NCI-H446 treated with DMSO at 0.1 percent for 48 hours (cell line): ENCODE measurements at regions not wholly inside any gene's neighbourhood (a gene's known extent, or its start where the extent isn't known, plus 50 kb on each side); places are given as distances from the start of the nearest gene placed in this dataset.

Experiments
- DNase-seq: peaks from one replicate; lab custom pipeline; 2025; lab: John Stamatoyannopoulos, UW

DNA sequence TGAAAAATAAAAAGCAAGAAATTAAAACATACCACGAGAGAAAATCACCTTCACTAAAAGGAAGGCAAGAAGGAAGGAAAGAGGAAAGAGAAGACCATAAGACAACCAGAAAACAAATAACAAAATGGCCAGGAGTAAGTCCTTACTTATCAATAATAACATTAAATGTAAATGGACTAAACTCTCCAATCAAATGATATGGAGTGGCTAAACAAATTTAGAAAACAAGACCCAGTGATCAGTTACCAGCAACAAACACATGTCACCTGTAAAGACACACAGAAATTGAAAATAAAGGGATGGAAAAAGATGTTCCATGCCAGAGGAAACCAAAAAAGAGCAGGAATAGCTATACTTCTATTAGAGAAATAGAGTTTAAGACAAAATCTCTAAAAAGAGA, 85.0 kb upstream of the SLC38A4 start:
- DNase-seq: no peak

DNA sequence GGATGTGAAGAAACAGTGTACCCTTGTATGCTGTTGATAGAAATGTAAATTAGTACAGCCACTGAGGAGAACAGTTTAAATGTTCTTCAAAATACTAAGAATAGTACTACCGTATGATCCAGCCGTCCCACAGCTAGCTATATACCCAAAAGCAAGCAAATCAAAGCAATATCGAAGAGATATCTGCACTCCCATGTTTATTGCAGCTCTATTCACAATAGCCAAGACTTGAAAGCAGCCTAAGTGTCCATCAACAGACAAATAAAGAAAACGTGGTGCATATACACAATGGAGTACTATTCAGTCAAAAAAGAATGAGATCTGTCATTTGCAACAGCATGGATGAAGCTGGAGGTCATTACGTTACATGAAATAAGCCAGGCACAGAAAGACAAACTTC, 88.5 kb upstream of the SLC38A4 start:
- DNase-seq: no peak

DNA sequence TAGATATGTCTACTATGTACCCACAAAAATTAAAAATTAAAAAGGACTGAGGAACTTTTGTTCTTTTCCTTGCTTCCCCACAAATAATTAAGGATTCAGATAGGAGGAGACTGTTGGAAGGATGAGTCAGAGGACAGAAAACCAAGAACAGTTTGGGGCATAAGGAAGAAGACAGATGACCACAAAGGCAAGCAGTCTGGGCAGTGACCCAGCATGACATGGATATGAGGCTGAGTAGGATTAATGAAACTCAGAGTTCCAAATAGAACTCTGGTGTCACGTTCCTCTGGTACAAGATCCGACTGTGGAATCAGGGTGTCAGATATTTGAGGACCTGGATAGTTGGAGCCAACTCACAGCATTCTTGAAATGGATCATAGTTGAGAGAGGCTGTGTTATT, 89.3 kb upstream of the SLC38A4 start:
- DNase-seq: no peak

DNA sequence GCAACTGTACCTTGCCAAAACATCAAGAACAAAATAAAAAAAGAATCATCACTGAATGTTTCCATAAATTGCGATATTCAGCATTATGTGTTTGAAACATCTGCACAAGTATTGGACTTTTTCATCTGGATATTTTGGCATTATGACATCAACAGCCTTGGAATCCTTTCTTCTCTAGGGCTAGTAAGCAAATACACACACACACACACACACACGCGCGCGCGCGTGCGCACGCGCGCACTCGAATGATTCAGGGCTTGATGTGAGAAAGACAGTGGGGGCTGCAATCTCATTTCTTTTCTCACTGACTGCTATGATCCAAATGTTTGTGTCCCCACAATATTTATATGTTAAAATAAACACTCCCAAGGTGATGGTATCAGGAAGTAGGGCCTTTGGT, 90.0 kb upstream of the SLC38A4 start:
- no peak for DNase-seq

DNA sequence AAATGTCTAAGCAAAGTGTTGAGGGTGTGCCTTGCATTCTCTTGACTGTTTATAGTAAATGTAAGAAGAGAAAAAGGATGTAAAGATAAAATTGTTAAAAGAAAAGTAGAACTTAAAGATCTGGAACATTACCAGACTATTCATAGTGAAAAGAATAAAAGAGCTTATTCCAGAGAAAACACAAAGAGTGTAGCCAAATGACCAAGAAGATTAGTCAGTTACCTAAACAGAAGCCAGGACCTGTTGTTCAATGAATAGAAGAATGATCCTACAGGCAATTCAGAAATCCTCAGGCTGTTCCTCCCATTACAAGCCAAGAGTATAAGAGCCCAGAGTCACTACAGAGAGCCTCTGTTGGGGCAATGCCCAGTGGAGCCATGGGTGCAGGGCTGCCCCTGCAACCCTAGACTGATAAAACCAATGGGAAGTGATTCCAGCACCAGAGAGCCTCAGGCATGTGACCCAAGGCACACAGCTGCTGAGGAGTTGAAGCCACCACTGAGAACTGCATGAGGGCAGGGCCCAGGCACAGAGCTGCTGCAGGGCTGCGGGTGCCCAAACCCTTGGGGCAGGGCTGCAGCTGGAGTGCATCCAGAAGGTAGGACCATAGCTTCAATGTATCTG, 91.1 kb upstream of the SLC38A4 start:
- DNase-seq: no peak

DNA sequence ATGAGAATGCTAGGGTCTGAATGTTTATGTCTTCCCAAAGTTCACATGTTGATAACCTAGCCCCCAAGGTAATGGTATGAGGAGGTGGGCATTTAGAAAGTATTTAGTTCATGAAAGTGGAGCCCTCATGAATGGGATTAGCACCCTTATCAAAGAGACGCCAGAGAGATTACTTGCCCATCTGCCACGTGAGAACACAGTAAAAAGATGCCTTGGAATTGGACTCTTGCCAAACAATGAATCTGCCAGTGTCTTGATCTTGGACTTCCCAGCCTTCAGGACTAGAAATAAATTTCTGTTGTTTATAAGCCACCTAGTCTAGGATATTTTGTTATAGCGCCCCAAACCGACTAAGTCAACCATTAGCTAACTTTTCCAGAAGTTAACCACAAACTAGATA, 92.0 kb upstream of the SLC38A4 start:
- no peak for DNase-seq

DNA sequence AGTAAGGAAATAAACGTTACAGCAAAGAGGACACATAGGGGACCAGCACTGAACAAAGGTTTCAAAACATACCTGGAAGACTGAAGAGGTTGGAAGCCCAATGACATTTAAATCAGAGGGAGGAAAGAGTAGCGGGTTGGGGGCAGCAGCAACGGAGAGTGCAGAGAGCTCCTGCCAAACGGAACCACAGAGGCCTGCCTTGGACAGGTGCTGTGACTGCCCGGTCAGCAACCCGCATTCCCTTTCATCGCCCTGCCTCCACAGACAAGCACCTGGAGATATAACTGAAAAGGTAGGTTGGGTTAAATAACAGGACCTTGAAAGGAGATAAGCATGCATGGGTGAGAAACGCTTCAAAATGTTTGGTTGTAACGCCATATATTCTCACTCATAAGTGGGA, 92.8 kb upstream of the SLC38A4 start:
- no peak for DNase-seq

DNA sequence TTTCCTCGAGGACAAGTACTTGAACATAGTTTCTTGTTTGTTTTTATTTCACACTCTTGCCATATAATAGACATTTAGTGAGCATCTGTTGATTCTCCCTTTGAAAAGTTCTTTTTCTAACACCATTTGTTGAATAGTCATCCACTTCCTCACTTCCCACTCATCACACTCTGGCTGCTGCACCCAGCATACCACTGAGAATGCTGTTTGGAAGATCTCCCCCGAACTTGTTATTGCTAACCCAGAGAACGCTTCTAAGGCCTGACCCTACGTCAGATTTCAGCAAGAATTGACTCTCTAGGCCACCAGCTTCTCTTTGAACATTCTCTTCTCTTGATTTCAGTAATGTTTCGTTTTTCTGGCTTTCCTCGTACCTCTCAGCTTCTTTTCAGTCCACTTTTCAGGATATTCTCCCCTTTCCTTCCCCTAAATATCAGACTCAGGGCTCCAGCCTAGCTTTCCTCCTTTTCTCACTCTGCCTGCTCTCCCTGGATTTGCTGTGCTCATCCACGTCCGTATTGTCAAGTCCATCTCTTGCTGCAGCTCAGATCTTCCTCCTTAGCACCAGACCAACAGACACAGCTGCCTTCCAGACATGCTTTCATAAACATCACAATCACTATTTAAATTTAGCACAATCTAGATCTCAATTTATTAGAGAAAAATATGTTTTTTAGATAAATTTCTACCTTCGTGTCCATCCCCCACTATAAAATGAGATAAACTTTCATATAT, 94.0 kb upstream of the SLC38A4 start:
- DNase-seq: no peak

DNA sequence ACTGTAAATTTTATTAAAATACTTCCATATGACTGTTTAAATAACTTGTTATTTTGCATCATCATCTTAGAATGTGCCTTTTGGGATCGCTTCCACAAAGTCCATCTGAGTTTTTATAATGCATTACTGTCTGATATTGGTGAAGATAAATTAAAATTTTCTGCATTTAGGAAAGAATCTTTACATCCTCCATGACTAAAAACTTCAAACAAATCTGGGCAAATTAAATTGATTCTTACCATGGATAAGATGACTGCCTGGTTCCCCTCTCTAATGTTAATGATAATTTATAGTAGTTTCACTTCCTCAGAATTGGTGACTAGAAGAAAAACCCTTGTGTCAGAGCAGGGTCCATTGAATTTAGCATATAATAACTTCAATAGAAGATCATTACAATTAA, 94.7 kb upstream of the SLC38A4 start:
- DNase-seq: no peak

DNA sequence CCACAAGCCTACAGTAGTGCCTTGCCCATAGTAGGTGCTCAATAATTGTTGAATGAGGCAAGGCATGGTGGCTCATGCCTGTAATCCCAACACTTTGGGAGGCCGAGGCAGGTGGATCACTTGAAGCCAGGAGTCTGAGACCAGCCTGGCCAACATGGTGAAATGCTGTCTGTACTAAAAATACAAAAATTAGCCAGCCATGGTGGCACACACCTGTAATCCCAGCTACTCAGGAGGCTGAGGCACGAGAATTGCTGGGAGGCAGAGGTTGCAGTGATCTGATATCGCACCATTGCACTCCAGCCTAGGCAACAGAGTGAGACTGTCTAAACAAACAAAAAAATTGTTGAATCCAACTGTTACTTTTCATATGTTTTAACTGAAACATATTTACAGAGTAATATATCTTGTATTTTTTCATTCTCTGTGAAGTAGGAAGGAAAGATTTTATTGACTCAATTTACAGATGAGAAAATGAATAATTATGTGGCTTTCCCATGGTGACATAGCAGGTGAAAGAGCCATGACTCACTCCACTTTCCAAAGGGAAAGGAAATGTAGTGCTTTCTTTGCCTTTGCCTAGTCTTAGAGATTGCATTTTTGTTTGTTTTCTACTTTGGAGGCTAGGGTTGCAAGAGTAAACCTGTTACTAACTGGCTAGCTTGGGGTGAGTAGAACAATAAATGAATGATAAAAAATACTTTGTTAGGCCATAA, 95.4 kb upstream of the SLC38A4 start:
- DNase-seq: no peak

DNA sequence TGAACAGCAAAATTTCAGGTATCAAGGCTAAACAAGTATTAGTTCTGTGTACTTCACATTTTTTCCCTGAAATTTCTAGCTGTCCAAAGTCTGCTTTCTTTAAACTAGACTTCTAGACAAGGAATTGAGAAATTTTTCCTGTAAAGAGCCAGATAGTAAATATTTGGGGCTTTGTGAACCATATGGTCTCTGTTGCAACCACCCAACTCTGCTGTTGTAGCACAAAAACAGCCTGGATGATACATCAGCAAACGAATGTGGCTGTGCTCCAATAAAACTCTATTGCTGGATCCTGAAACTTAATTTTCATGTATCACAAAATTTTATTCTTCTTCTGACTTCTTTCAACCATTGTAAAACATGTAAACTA, 96.0 kb upstream of the SLC38A4 start:
- no peak for DNase-seq

DNA sequence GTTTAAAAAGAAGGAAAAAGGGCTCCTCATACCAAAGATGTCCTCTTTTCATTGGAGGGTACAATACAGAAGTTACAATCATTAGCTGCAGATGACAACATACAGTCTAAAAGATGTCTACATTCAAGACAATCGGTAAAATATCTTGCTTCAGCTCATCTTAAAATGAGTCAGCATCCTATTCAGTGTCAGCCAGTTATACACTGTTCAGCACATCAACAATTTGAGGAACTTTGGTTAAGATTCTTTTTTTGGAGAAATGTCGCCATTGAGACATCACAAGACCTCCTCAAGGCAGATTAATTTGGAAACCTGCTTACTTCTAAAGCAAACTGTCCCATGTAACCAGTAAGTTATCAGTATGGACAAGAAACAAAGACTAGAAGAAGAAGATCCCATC, 100.7 kb upstream of the SLC38A4 start:
- no peak for DNase-seq

DNA sequence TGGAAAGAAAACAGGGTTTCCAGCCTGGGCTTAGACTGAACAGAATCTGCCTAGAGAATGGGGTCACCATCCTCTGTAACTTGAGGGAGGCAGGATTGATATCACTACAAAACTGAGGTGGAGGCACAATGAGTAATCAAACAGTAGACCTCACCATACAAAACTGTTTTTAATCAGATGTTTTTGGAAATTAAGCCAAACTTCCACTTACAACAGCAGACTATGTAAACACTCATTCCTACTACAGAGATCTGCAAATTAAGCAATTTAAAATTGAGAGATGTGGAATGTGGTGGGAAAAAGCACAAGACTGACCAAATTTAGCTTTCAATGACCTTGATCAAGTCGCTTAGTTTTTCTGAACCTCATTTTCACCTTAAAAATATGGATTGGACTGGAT, 104.3 kb upstream of the SLC38A4 start:
- DNase-seq: no peak

DNA sequence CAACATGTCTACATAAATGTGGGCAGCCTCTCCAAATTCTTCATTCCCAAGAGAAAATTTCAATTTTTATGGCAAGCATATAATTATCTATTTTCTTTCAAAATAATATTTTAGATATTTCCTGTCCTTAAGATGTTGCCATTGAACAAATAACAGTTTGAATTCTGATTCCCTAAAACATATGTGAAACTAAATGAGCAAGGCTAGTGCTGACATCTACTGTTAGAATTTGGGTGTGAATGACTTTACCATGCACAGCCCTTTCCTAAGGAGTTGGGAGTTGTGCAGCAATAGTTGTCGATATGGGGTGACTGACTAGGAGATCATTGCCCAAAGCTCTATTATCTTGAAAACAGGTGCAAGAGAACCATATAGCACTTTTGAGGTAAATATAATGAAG, 108.2 kb upstream of the SLC38A4 start:
- no peak for DNase-seq

DNA sequence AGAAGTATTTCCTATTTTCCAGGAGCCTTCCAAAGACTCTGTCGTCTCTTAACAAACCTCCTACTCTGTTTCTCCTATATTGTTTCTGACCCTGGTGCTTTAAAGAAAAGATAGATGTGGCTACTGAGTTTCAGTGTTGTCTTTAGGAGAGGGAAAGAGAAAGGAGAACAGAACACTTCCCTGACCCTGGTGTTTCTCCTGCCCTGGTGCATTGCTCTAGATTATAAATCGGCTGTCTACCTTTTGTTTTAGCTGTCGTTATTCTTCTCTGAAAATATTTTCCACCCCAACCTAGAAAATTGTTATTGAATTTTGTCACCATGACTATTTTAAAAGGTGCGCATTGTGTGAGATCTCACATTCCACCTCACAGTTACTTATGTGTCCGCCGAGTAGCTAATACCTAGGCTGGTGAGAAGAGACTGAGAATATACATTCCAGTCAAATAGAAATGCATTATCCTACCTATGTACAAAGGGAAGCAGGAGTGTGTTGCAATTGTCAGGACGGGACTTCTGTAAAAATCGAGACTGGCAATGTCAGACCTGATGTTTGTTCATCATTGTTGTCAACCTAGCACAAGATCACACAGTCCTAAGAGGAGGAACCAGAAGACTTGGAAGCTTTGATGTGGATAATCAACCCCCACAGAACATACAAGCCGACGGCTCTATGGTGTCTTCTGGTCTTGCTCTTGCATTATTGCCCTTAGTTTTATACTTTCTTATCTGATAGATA, 108.7 kb upstream of the SLC38A4 start:
- no peak for DNase-seq

DNA sequence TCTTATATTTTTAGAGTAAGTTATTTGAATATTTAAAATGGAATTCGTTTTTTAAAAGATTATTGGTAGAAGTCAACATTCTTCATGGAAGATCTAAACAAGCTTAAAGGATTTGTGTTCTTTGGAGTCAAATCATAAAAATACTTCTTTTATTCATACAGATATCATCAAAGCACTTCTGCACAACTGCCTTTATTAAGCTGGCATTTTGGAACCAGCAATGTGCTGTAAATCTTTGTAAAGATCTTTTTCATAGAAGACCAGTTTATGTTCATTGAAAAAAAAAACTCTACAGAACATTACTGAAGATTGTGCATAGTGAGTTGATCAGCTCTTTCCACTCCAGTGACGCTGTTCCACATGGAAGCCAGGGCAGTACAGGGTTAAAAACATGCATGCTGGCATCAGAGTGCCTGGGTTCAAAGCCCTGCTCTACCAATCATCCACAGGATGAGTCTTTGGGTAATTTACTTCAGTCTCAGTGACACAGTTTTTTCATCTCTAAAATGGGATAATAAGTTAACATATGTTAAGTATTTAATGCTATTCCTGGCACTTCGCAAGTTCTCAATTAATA, 109.6 kb upstream of the SLC38A4 start:
- no peak for DNase-seq

DNA sequence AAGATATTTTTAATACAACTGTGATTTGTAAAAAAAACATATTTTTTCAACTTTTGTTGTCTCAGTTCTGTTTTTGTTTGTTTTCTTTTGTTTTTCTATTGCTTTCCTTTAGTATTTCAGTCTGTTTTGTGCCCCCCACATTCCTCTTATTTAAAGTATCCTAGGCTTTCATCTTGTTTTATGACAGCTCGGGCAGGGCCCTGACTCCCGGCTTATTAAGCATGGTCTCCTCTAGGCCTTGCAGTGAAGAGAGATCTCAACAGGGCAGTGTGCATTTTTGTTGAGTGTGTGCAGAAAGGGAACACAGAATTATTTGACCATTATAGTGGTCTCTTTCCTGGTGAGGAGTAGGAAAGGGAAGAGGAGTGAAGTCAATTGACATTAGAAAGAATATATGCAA, 110.2 kb upstream of the SLC38A4 start:
- DNase-seq: no peak

DNA sequence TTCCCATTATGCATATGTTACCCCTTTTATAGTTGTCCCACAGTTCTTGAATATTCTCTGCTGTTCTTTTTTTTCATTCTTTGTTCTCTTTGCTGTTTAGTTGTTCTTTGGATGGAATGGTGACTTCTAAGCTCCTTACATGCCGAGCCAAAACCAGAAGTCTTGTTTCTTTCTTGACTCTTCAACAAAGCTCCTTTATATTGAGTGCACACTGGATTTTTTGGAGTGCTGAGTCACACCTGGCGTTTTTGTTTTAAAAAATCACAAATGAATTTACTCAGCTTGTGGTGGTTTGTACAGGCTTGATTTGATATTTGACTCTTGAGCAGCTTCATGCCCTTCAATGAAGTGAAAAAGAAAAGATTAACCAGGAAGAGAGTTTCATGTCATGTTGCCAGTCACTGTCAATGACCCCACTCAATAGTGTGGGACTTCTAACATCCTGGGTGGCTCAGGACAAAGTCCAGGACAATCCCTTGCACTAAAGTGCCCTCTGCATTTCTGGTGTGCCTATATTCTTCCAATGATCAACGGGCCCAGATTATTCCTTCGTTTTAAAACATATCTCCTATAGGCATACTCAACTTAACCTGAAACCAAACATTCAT, 112.4 kb upstream of the SLC38A4 start:
- DNase-seq: no peak

DNA sequence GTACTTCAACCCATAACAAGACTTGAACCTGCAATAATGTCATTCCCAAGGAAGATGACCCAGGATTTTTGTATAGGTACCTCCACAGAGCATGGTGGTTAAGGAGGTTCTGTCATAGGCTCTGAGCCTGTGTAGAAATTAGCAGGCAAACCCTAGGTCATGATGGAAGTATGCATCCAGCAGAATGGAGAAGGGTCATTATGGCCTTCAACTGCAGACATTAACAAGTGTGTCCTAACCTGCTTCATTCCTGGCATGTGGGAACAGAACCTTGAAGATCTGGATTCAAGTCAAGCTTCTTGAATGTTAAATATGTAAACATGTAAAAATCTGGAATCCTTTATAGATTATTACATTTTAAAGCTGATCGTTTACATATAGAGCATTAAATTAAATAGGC, 116.2 kb upstream of the SLC38A4 start:
- no peak for DNase-seq

DNA sequence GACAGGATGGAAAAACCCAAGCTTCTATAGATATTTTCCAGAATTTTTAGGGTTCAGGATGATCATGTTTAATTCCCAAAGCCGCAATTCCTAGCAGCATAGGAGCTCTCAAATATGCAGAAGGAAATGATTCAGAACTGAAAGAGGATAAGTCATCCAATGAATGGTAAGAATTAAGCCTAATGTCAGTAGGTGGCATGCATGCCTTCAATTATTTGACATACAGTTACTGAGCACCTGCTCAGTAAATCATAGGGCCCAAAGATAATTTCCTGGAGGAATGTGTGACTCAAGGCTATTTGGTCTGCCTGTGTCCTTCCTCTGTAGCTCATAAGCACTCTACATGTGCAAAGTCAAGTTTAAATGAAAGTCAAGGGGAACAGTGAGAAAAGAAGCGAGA, 116.8 kb upstream of the SLC38A4 start:
- no peak for DNase-seq

DNA sequence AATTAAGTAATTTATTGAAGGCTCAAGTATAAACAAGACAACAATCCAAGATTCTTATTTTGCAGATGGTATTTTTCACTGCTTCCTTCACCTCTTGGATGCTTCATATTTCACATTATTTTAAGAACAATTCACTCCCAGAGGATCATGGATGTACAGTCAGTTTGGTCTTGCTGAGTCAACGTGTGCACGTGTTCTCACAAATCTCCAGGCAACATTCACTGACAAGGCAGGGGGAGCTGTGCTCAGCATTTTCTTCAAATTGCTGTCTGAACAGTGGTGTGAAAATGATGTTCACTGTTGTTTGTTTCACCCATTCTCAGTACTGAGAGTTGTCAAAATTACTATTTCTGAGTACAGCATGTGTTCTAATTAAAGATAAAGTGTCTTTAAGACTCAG, 118.3 kb upstream of the SLC38A4 start:
- no peak for DNase-seq

DNA sequence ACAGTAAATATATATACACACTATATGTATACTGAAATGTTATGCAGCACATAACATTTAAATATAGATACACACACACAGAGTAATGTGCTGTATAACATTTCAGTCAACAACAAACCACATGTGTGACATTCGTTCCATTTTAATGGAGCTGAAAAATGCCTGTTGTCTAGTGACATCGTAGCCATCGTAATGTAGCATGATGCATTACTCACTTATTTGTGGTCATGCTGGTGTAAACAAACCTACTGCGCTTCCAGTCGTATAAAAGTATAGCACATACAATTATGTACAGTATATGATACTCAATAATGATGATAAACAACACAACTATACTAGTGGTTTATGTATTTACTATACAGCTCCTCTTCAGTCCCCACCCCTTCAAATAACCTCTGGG, 119.0 kb upstream of the SLC38A4 start:
- no peak for DNase-seq
